ENCODE measurements at regions not wholly inside any gene's neighbourhood (a gene's known extent, or its start where the extent isn't known, plus 50 kb on each side); places are given as distances from the start of the nearest gene placed in this dataset.

- TF ChIP-seq CTCF (IDR thresholded peaks at IDR 0.05) = no peak
- Mint-ChIP-seq H3K4me3 (no peak overlapping the region), H3K9me3 (peaks cover 3% of the 10 kb centered on the region), H3K27me3 (no peaks in the 10 kb centered on the region), H3K27ac (no peak overlapping the region), H3K36me3 (ENCODE audit: low read depth) (no peaks in the 10 kb centered on the region), H3K4me1 (no peaks in the 10 kb centered on the region)
- ATAC-seq (ENCODE audit: low read depth) (no peak), DNase-seq (no peak)
- ChIA-PET POLR2A (no interaction called here), CTCF (no interaction called here)
- intact Hi-C loops (cut with micrococcal nuclease) = no loop called here
These were observed 657.0 kb upstream of the B3GAT1 start for GRCh38 chr11:135069063-135069462.

- Mint-ChIP-seq H3K4me1 (no peaks in the 10 kb centered on the region), H3K36me3 (ENCODE audit: low read depth) (no peaks in the 10 kb centered on the region), H3K4me3 (no peak overlapping the region), H3K9me3 (peaks cover 24% of the 10 kb centered on the region), H3K27ac (no peak overlapping the region), H3K27me3 (no peaks in the 10 kb centered on the region)
- no peak for TF ChIP-seq CTCF (IDR thresholded peaks at IDR 0.05)
- ATAC-seq (ENCODE audit: low read depth) = no peak
- ChIA-PET POLR2A (no interaction called here), CTCF (no interaction called here)
- intact Hi-C loops (cut with micrococcal nuclease) = no loop called here
- DNase-seq = no peak
These were observed 651.0 kb upstream of the B3GAT1 start for GRCh38 chr11:135062994-135063393.

- Mint-ChIP-seq H3K4me3 (no peak overlapping the region), H3K27me3 (no peaks in the 10 kb centered on the region), H3K9me3 (peaks cover 24% of the 10 kb centered on the region), H3K27ac (no peak overlapping the region), H3K4me1 (no peaks in the 10 kb centered on the region), H3K36me3 (ENCODE audit: low read depth) (no peaks in the 10 kb centered on the region)
- intact Hi-C loops (cut with micrococcal nuclease) = no loop called here
- ChIA-PET CTCF (no interaction called here), POLR2A (no interaction called here)
- no peak for ATAC-seq (ENCODE audit: low read depth)
- TF ChIP-seq CTCF (IDR thresholded peaks at IDR 0.05) = no peak
- DNase-seq = no peak
These were observed 649.1 kb upstream of the B3GAT1 start for GRCh38 chr11:135061166-135061565.

- intact Hi-C loops (cut with micrococcal nuclease) = no loop called here
- POLR2A ChIA-PET = no interaction called here
- no peak overlapping the region for H3K27ac Mint-ChIP-seq
- no peaks in the 10 kb centered on the region for H3K4me1 Mint-ChIP-seq
- no peaks in the 10 kb centered on the region for H3K36me3 Mint-ChIP-seq (ENCODE audit: low read depth)
- peaks cover 2% of the 10 kb centered on the region for H3K27me3 Mint-ChIP-seq
- TF ChIP-seq CTCF (IDR thresholded peaks at IDR 0.05) = no peak
- CTCF ChIA-PET = no interaction called here
- H3K4me3 Mint-ChIP-seq = no peak overlapping the region
- ATAC-seq (ENCODE audit: low read depth) (no peak), DNase-seq (no peak)
- no peaks in the 10 kb centered on the region for H3K9me3 Mint-ChIP-seq
These were observed 634.9 kb upstream of the B3GAT1 start for GRCh38 chr11:135046986-135047385.

- no peak overlapping the region for H3K27ac Mint-ChIP-seq
- DNase-seq = no peak
- no peaks in the 10 kb centered on the region for H3K4me1 Mint-ChIP-seq
- no peak for ATAC-seq (ENCODE audit: low read depth)
- intact Hi-C loops (cut with micrococcal nuclease) = no loop called here
- no peak overlapping the region for H3K4me3 Mint-ChIP-seq
- no peaks in the 10 kb centered on the region for H3K9me3 Mint-ChIP-seq
- H3K36me3 Mint-ChIP-seq (ENCODE audit: low read depth) = no peaks in the 10 kb centered on the region
- ChIA-PET CTCF (no interaction called here), POLR2A (no interaction called here)
- peaks cover 2% of the 10 kb centered on the region for H3K27me3 Mint-ChIP-seq
- no peak for TF ChIP-seq CTCF (IDR thresholded peaks at IDR 0.05)
These were observed 634.5 kb upstream of the B3GAT1 start for GRCh38 chr11:135046556-135046955.
